ENCODE measurements at regions not wholly inside any gene's neighbourhood (a gene's known extent, or its start where the extent isn't known, plus 50 kb on each side); places are given as distances from the start of the nearest gene placed in this dataset.

DNA sequence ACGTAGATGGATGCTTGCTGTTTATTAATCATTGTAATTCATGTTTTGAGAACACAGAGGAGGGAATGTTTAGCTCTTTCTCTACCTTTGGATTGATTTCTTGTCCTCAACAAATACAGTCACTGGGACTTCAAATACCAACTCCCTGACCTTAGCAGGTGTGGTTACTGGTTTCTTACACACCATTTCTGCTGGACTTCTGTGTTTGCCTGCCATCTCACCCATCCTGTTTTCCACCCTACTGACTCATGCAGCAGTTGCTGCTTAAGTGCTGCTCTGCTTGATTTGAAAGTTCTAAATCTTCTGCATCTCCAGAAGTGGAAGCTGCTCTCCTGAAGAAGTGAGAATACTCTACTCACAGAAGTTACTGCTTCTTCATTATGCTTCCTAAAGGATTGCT is 170.3 kb downstream of the ZPLD1 start:
- no peak for DNase-seq

DNA sequence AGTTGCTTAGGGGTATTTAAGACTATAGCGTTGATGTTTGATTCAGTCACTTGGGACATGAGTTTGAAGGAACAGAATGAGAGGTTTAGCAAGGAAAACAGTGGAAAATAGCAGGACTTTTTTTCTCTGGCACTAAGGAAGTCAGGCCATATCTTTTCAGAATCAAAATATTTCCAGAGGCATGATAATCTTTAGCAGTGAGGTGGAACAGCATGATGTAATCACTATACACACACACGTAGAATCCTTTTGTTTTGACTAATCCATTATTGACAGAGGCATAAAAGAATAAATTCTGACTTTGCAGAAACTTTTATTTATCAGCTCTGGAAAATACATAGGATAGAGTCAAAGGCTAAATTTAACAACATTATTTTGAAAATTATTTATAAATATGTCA is 174.1 kb downstream of the ZPLD1 start:
- DNase-seq, result no peak

GRCh38 chr3:102614021-102614569 is 179.3 kb downstream of the ZPLD1 start:
- DNase-seq, result no peak

DNA sequence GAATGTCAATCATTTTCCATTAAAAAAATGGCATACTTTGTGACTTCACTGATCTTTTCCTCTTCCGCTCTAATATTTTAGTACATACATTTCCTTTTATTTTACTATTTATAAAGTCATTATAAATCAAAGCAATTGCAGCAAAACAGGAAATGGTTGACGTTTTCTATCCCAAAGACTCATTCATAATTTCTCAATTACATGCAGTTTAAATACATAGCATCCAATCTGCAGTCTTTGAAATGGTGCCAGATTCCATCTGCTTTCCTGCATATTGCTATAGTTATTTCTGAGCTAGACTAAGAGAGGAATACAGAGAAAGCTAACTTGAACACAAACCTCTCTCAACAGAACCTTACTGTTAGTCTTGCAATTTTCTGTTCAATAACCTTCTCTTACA is 179.8 kb downstream of the ZPLD1 start:
- no peak for DNase-seq

- no peak for DNase-seq
Observed at GRCh38 chr3:102617381-102617780, 182.6 kb downstream of the ZPLD1 start.

- no peak for DNase-seq
Observed at GRCh38 chr3:102619361-102619760, 184.5 kb downstream of the ZPLD1 start.

- no peak for DNase-seq
Observed at GRCh38 chr3:102629943-102630342, 195.1 kb downstream of the ZPLD1 start.

DNA sequence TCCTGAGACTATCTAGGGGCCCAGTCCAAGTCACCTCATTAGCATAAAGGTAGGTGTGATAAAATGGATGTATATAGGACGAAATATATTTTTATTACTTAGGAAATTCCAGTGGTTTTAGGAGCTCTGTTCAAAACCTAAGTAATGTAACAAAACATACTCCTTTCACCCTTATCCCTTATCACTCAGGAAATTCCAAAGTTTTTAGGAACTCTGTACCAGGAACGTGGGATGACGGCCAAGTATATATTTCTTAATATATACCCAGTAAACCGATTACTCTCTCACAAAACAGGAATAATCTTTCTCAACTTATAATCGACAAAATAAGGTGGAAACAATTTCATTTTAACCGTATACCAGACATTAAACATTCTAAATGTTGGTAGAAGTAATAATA is 195.7 kb downstream of the ZPLD1 start:
- no peak for DNase-seq

DNA sequence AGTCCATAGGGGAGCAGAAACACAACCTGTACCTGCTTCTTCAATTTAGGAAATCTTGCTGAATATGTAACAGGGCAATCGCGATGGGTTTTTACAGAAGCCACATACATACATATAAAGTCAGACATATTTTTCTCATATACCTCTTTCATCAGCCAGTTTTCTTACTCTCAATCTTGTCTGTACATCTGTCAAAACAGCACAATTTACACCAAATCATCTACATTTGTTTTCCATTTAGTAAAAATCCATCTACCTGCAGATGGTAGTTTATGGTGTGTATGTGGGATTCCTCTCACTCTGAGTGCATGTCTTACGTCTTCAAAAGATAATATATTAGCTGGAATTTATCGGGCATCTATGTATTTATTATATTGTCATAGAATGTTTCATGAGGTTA is 208.7 kb downstream of the ZPLD1 start:
- DNase-seq, result no peak

DNA sequence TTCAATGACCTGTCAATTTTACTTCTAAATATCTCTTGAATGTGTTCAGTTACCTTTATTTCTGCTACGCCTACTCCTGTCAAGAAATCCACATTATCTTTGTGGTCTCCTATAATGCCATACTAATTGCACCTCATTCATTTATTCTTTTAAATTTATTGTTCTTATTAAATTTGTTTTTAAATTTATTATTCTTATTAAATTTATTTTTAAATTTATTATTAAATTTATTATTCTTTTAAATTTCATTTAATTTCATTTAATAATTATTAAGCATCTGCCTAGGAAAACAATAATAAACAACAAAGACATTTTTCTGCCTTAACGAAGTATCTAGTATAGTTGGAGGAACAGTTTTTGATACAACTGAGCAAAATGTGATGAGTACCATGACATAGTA is 211.7 kb downstream of the ZPLD1 start:
- DNase-seq, result no peak

DNA sequence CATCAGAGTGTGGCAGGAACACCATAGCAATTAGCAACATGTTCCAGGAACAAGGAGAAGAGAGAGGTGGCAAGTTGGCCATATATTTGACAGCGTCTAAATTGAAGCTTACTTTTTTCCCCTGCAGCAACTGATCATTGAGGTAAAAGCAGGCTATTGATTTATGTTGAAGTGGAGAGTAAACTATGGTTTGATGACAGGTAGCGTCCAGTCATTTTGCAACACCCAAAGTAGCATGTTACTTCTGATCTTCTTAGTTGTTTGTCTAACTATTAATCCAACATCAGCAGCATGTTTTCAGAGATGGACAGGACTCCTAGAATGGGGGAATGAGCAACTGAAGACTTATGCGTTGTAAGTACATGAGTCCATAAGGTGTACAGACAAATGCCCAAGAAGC is 225.8 kb downstream of the ZPLD1 start:
- DNase-seq, result no peak

- no peak for DNase-seq
Observed at GRCh38 chr3:102661707-102662497, 227.1 kb downstream of the ZPLD1 start.

GRCh38 chr3:102662498-102662772 is 227.6 kb downstream of the ZPLD1 start:
- no peak for DNase-seq

- DNase-seq, result no peak
Observed at GRCh38 chr3:102664126-102664525, 229.3 kb downstream of the ZPLD1 start.

DNA sequence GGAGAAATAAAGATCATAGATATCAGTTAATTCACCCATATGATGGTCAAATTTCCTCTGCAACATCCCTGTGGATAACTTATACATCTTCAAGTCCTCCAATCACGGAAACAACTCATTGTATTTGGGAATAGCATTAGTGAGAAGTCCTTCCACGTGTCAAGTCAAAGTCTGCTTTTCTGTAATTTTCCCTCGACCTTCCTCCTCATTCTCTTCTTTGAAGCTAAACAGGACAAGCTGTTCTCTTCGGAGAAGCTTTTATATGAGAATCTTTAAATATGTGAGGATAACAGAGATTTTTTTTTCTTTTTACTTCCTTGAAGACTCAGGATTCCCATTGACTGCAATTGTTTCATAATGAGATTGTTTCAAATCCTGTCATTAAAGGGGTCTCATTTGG is 230.4 kb downstream of the ZPLD1 start:
- no peak for DNase-seq

DNA sequence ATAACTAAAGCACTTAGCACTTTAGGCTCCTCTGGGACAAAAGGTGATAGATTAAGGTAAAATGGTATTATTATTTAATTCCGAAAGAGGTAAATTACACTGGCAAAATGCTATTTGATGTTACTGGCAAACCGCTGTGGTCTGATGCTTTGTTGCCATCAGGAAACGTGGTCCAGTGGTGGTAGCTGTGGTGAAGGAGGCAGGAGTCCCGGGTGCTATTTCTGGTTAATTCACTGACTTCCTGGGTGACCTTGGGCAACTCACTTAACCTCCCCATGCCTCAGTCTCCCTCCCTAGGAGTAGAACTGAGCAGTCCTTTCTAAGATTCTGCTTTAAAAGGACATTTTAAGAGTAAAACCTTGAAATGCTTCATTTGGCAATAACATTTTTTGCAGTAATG is 233.4 kb downstream of the ZPLD1 start:
- no peak for DNase-seq

- no peak for DNase-seq
Observed at GRCh38 chr3:102670986-102671385, 236.2 kb downstream of the ZPLD1 start.

GRCh38 chr3:102672305-102672704 is 237.5 kb downstream of the ZPLD1 start:
- DNase-seq, result no peak

GRCh38 chr3:102673271-102674115 is 238.7 kb downstream of the ZPLD1 start:
- peak; percentile 59 for DNase-seq

- DNase-seq, result no peak
Observed at GRCh38 chr3:102674284-102674683, 239.5 kb downstream of the ZPLD1 start.

DNA sequence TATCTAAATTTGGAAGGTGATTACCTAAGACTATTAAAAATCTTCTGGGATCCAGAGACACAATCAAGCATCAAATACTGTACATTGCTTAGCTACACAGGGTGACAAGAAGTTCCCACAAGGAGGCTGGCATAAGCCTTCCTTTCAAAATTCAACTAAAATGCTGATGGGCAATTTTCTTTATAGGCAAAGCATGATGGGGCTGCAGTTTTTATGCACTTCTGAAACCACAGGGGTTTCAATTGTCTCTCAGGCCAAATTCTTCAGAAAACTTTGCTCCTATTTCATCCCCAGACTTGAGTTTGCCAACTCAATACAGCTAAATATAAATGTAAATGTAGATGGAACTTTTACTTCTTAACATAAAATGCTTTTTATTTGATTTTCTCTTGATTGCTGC is 241.6 kb downstream of the ZPLD1 start:
- no peak for DNase-seq

DNA sequence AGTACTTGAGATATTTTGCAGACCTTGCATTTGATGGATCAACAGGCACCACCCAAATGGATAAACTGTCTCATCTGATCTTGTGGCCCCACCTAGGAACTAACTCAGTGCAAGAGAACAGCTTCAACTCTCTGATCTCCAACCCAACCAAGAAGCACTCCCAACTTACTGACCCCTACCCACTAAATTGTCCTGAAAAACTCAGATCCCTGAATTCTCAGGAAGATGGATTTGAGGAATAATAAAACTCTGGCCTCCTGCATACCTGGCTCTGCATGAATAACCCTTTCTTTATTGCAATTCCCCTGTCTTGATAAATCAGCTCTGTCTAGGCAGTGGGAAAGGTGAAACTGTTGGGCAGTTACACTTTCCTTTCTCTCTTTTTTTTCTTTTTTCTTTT is 247.9 kb downstream of the ZPLD1 start:
- DNase-seq, result no peak

DNA sequence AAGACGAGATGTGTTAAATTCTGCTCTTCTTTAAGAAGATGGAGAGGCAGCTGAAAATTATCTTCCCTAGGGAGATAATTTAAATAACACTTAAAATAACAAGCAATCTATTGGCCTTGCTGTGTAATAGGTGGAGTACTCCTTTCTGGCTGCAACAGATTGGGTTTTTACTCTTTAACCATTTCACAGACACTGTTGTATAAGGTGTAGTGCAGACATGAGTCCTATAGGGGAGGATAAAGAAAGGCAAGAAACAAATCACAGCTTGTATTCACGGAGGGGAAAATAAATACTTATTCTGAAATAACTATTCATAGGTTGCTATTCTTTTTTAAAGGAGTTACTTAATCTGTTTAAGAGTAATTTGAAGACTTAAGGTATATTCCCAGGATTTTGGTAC is 252.0 kb downstream of the ZPLD1 start:
- DNase-seq, result no peak

DNA sequence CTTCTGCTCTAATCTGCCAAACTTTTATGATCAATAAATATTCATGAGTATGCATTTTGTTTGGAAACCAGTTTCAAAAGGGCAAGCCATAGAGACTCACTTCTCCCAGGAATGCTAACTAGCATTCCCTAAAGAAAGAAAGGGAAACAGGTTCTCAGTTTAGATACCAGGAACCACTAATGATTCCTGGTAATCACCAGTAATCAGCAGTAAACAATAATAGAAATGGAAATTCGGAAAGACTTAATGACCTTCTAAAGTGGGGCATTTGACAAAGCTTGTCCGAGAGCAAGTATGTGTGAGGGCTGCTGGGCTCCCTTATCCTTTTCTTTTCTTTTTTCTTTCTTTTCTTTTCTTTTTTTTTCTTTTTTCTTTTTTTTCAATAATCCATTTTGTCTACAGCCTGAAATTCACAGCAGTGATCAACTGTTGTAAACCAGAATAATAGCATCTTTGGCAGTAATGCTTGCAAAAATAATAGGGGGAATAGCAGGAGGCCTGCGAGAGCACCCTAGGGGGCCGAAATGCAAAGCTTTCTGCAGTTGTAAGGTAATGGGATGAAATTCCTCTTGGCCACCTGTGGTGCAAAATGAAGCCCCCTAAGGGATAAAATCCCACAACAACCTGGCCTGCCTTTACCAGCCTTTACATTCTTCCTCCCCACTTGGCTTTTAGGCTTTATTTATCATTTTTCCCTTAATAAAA is 253.2 kb downstream of the ZPLD1 start:
- DNase-seq, result no peak
